Astrocyte (in vitro differentiated cells and primary cell): ENCODE measurements at regions not wholly inside any gene's neighbourhood (a gene's known extent, or its start where the extent isn't known, plus 50 kb on each side); places are given as distances from the start of the nearest gene placed in this dataset.

Experiments used
- EZH2 ChIP-seq: IDR thresholded peaks from 2 replicates; pipeline ENCODE4 v1.6.1; 2012; ENCODE audit warnings: mild to moderate bottlenecking, low read length, inconsistent platforms; ENCODE audit not compliant: insufficient read depth
- TF ChIP-seq, protein P1 (sequence below): IDR thresholded peaks from 2 replicates; pipeline ENCODE4 v1.5.1; 2011; ENCODE audit warnings: low read depth, mild to moderate bottlenecking, inconsistent platforms, low read length, moderate library complexity; ENCODE audit not compliant: insufficient read depth

GRCh38 chr1:105793536-105794146 lies 1262.8 kb upstream of the PRMT6 start:
- TF ChIP-seq, protein P1, sequence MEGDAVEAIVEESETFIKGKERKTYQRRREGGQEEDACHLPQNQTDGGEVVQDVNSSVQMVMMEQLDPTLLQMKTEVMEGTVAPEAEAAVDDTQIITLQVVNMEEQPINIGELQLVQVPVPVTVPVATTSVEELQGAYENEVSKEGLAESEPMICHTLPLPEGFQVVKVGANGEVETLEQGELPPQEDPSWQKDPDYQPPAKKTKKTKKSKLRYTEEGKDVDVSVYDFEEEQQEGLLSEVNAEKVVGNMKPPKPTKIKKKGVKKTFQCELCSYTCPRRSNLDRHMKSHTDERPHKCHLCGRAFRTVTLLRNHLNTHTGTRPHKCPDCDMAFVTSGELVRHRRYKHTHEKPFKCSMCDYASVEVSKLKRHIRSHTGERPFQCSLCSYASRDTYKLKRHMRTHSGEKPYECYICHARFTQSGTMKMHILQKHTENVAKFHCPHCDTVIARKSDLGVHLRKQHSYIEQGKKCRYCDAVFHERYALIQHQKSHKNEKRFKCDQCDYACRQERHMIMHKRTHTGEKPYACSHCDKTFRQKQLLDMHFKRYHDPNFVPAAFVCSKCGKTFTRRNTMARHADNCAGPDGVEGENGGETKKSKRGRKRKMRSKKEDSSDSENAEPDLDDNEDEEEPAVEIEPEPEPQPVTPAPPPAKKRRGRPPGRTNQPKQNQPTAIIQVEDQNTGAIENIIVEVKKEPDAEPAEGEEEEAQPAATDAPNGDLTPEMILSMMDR: peak; percentile 78
- no peak for TF ChIP-seq EZH2
